GM19463 (cell line): ENCODE measurements at regions not wholly inside any gene's neighbourhood (a gene's known extent, or its start where the extent isn't known, plus 50 kb on each side); places are given as distances from the start of the nearest gene placed in this dataset.

Source experiments
- ATAC-seq: cut with Tn5 transposase; IDR thresholded peaks from one replicate; pipeline ENCODE4 v1.9.1; 2021; ENCODE audit warnings: mild to moderate bottlenecking, moderate library complexity; ENCODE audit not compliant: unreplicated experiment

DNA sequence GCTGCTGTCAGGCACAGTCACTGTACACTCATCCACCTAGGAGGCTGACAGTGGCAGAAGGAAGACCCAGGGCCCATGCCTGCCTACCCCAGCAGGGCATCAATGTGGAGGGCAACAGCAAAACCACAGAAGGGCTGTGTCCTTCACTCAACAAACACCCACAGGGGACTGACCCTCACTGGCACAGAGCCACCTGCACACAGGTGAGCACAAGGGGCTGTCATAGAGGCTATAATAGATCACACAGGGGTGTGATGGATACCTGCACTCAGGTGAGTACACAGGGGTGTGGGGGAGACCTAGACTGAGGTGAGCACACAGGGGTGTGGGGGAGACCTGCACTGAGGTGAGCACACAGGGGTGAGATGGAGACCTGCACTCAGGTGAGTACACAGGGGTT is 132.8 kb upstream of the TCERG1L start:
- no peak for ATAC-seq

DNA sequence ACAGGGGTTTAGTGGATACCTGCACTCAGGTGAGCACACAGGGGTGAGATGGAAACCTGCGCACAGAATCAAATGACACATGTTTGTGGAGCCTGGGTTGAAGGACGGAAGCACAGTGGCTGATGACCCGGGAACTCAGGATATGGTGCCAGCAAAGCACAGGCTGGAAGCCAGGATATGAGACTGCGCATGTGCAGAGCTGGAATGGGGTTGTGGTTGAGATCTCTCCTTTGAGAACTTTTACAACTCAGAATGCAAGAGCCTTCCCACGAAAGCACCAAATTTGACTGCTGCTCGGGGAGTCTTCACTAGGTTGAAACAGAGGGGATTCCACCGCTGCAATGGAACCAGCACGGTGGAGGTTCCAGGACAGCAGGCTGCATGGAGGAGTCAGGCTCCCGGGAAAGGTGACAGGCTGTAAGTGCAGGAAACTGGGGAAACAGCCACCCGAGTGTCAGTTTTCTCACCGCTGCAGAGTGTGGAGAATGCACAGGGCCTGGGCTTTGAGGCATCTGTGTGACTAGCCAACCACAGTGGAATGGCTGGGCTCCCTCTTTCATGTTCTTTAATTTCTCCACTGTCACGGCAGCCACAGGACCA is 133.4 kb upstream of the TCERG1L start:
- no peak for ATAC-seq

DNA sequence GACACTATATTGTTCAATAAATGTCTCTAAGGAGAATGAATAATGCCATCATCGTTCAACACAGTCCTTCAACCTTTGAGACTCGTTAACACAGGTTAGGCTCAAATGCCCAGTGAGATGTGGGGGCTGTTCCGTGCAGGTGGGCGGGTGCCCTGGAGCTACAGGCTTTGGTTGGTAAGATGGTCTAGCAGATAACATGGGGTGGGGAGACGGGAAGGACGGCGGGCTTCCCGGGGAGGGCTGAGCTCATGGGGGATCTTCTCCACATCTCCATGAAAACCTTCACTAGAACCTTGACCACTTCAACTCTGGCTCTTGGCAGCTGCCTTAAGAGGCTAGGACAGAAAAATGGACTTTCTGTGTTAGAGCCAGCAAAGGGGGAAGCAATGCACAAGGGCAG is 134.1 kb upstream of the TCERG1L start:
- ATAC-seq: no peak

DNA sequence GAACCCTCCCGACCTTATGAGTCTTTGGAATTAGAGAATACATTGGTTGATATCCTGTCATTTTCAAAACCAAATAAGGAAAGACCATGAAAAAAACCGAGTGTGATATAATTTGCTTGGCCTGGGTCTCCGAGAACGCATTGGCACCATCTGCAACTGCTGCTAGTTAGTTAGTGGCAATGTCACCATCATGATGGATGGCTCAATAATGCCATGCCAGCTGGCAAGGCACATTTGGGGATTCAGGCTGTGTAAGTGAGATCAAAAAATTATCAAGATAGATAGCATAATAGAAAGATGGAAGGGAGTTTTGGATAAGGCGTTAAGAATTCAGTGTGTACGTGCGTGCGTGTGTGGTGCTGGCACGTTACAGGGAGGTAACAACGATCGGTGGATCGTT is 134.7 kb upstream of the TCERG1L start:
- no peak for ATAC-seq

DNA sequence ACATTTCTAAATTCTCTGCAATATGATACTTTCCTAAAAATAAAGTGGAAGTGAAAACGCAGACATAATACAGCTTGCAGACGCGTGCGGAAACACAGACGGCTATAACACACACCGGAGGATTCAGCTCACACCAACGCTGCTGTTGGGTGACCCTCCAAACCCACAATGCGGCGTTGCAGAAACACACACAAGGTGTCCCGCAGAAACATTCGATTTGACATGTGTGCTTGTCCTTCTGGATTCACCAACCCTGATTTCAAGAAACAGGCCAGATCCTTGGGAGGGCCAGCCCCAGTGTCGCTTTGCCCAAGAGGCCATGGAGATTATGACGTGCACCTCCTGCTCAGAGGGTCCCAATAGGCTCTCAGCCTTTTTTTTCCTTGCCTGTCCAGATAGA is 136.7 kb upstream of the TCERG1L start:
- ATAC-seq: no peak

DNA sequence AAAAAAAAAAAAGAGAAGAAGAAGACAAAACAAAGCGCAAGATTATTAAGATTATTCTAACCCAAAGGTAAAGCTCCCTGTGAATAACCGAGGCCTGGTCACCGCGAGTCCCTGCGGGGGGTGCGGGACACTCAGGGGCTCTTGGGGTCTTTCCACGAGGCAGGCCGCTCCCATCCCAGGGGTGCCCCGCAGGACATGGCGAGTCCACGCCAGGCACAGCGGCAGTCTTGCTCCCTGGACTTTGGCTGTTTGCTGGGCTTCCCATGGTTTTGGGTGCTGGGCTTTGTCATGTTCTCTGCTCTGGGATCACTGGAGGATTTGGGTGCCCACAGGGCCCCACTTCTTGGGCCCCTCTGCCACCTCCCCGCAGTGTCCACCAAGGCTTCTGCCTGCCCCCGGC is 137.4 kb upstream of the TCERG1L start:
- ATAC-seq: no peak

DNA sequence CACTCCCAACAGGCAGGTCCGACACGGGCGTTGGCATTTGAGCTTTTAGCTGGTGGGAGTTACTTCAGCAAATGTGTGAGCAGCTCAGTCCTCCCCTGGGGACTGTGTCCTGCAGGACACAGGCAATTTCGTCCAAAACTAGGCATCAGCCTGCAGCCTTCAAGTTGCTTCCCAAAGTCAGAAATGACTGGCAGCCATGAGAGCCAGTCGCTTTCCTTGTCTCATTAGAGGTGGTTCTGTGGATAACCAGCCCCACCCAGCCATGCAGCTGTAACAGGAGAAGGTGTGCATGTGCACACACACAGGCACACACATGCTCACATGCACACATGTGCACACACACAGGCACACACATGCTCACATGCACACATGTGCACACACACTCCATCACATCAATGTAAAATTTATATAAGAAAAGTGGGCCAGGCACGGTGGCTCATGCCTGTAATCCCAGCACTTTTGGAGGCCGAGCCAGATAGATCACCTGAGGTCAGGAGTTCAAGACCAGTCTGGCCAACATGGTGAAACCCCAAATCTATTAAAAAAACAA is 138.8 kb upstream of the TCERG1L start:
- no peak for ATAC-seq

DNA sequence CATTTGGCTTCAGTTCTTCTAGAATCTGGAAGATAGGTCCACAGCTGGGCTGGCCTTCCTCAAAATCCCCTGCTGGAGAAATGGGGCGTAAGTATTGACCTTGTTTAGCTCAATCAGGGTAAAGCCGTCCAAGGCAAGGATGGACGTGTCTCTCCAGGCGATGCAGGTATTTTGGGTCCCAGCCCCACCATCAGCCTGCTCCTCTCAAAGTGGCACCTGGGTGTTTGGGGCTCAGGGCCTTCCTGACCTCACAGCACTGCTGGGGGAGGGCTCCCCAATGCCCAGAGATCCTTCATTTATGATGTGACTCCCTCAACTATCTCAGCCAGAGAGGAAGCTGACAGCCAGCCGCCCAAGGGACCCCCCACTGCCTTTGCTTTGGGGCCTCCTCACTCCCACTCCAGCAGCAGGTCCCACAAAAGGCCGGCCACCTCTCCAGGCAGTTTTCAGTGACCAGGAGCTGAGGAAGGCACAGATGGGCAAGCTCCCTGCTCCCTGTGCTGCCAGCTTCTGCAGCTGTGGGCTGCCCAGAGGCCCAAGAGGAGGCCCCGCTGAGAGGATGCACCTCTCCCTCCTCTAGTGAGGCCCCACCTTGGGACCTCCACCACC is 140.0 kb upstream of the TCERG1L start:
- no peak for ATAC-seq

DNA sequence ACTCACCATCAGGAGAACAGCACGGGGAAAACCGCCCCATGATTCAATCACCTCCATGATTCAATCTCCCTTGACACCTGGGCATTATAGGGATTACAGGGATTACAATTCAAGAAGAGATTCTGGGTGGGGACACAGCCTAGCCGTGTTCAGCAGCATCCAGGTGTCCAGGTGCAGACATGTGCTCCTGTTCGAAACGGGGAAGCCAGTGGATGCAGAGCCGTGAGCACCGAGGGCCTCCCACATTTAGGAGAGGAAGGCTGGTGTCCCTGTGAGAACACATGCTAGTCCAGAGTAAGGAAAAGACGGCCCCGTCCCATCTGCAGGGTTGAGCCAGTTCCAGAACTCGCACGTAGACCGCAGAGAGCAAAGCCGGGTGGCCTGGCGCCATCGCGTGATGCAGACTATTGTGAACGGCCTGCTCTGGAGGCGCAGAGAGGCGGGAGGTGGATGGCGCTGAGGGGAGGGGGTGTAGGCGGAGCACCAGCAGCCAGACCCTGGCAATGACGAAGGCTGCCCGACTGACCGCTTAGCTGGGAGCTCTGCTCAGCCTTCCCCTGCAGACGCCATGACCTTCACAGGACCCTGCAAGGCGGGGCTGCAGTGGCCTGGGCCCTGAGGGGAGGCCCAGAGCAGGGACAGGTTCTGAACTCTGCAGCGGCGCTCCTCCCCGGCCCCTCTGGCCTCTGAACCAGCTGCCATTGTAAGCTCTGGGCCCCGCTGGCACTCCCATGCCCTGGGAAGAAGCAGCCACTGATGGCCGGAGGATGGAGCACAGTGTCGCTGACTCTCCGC is 141.6 kb upstream of the TCERG1L start:
- no peak for ATAC-seq

DNA sequence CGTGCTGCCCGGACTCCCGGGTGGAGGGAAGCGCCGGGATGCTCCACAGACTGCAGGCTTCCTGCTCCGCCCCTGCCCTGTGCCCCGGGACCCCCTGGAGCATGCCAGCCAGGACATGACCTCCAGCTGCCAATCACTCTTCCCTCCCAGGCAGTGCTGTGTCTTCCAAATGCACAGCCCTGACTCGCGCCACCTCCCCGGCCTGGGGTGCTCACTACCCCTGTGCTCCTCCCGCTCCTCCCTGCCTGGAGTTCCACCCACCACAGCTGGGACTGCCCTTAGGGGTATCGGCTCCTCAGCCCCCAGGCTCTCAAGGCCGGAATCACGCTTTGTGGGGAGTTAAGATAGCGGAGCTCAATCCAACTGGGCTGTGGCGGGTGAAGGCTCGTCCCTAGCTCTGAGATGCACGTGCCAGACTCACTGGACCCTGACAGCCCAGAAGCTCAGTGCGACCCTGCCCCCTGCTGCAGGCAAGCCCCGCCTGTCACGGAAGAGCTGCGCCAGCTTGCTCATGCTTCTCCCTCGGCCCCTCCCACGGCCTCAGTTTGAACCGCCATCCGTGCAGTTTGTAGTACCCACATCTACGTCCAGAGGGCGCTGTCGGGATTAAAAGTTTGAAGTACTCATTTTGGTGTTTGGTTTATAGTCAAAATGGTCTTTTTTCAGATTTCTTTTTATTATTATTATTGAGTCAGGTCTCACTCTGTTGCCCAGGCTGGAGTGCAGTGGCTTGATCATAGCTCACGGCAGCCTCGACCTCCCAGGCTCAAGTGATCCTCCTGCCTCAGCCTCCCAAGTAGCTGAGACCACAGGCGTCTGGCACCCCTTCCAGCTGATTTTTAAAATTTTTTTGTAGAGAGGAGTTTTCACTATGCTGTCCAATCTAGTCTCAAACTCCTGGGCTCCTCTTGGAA is 142.5 kb upstream of the TCERG1L start:
- ATAC-seq: no peak

DNA sequence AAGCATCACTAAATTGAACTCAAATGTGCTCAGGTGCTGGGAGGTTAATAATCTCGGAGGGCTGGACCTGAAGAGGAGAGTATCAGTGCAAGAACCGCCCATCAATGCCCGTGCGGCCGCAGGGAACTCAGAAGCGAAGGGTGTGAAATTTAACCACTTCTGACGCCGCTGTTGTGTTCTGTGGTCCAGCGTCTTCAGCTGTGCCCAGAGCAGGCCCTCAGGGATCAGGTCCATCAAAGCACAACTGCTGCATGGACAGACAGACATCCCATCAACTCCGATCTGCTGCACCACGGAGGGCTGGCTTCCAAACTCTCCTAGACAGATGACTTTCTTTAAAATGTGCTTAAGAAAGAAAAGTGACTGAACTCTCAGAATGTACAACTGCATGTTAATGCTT is 144.9 kb upstream of the TCERG1L start:
- ATAC-seq: no peak

DNA sequence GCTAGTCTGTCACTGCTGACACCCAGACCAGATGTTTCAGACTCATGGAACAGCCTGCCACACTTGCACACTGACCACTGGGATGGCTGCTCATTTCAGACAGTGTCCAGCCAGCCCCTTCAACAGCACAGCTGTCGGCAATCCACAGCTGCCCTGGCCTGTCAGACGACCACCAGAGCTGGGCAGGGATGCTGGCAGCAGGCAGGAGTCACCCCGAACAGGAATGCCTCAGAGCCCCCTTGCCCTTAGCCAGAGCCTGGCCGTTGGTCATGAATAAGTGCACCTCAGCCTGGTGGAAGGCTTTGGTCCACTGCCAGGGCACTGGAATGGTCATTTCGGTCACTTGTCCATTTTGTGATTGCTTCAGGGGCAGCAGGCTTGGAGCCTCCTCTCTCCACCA is 149.6 kb upstream of the TCERG1L start:
- no peak for ATAC-seq

DNA sequence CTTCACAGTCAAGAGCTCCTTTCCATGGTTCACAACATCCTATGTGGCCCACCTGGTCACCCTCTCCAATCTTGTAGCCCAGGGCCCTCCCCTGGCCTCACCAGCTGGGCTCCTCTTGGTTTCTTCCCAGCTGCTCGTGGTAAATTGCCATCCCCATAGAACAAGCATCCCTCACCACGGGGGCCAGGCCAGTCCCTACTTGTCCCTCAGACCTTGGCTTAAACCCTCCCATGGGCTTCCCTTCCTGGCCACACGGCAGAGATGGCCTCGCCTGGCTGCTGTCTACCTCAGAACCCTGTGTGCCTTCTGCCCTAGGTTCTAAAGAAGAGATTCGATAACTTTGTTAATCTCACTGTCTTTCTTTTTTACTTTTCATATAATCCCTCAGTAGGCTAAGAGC is 153.3 kb upstream of the TCERG1L start:
- ATAC-seq: no peak

DNA sequence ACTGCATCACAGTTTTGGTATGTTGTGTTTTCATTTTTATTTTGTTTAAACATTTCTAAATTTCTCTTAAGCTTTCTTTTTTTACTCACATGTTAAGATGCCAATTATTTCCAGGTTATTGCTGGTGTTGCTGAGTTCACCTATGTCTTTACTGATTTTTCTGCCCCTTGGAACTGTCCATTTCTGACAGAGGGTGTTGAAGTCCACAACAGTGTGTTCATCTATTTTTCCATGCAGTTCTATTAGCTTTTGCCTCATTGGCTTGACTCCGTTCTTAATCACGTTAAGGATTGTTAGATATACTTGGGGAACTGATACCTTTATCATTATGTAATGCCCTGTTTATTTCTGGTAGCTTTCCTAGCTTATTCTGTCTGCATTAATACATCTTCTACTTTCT is 158.0 kb upstream of the TCERG1L start:
- no peak for ATAC-seq

DNA sequence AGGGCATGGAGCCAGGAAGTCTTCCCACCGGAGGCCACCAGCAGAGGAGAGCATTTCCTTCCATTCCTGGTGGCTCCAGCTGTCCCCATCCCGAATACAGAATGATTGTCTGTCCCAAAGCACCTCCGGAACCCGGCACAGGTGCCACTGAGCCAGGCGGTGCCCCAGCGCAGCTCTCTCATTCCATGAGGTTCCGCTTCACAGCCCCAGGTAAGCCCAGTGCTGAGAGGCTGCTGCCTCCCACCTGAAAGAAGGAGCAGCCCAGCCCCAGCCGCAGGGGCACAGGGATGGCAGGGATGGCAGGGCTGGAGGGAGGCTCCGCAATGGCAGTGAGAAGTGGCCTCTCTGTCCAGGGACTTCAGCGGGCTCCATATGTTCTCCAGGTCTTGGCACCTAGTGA is 162.1 kb upstream of the TCERG1L start:
- no peak for ATAC-seq

DNA sequence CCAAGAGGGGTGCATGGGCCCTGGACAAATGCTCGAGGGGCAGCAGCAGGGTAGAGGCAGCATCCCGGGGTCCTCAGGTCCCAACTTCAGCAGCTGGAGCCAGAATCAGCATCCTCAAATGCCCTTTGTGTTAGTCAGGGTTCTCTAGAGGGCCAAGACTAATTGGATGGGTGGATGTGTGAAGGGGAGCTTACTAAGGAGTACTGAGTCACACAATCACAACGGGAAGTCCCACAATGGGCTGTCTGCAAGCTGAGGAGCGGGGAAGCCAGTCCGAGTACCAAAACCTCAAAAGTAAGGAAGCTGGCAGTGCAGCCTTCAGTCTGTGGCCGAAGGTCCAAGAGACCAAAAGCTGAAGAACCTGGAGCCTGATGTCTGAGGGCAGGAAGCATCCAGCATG is 162.9 kb upstream of the TCERG1L start:
- no peak for ATAC-seq

DNA sequence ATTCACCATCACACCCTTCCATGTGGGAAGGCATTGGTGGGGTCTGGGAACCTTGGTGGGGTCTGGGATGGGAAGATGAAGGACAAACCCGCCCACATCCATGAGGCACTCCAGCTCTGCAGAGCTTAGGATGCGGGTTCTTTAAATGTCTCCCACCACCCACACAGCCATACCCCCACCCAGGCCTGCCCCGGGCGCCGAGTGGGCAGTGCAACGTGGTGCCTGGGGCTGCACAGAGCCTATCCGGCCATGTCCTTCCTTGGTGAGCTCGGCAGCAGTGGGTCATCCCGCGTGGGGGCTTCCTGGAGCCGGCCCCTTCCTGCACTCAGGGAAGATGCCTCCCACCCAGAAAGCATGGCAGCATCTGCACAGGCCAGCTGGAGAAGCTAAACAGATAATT is 163.5 kb upstream of the TCERG1L start:
- ATAC-seq: no peak

DNA sequence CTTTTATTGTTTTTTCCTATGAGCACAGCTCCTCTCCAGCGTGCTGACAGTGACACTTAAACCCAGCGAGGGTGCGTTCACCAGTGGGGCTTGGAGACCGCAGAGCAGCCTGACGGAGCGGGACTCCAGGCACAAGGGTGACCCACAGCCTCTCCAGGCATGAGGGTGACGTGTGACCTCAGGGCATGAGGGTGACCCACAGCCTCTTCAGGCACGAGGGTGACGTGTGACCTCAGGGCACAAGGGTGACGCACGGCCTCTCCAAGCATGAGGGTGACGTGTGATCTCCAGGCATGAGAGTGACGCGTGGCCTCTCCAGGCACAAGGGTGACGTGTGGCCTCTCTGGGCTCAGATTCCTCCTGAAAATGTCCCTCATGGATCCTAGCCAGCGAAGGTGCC is 164.3 kb upstream of the TCERG1L start:
- ATAC-seq: no peak

DNA sequence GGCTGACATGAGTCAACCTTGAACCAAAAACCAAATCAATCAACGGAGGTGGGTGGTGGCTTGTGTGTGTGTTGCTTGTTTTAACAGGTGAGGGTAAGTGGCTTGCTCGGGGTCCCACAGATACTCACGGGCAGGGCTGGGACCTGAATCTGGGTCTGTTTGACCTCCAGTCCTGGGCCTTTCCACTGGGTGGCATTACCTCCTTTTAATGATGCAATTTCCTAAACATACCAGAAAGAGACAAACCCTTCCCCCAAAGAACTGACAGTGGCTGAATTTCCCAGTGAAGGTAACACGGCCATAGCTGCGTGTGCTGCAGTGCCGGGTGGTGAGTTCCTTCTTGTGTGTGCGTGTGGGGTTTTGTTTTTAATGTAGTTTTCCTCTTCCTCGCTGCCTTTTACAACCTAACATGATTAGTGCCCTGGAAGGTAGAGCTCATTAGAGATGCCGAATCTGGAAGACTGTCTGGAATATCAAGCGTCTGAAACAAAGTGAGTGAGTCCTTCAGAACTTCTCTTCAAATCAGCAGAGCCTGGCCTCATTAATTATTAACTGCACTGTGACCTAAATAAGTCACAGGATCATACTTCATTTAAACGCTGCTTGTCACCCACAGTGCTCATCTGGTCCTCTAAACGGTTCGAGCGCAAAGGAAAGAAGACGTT is 166.1 kb upstream of the TCERG1L start:
- no peak for ATAC-seq

DNA sequence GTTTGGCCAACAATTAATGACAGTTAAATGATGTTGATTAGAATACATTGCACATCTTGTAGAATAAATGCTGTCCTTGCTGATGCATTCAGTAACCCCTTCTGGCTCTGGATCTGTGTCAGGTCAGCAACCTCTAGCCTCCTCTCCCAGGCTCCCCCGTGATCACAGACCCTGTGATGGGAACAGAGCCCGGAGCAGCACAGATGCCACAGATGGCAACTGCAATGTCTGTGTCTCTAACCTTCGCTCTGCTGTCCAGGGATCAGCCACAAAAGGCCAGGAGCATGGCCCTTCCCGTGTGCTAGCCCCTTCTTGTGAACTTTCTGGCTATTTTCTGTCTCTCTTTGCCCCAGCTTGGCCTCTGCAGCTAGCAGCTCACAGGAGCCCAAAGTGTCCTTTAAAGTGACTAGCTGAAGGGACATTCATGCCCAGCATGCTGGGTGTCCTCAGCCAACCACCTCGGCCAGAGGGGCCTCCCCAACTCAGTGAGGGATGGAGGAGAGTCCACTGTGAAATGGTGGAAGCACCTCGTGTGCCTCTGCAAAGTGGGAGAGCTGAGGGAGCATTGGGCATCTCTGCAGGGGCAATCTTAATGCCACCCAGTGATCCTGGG is 167.0 kb upstream of the TCERG1L start:
- no peak for ATAC-seq
